ENCODE measurements at regions not wholly inside any gene's neighbourhood (a gene's known extent, or its start where the extent isn't known, plus 50 kb on each side); places are given as distances from the start of the nearest gene placed in this dataset.

DNA sequence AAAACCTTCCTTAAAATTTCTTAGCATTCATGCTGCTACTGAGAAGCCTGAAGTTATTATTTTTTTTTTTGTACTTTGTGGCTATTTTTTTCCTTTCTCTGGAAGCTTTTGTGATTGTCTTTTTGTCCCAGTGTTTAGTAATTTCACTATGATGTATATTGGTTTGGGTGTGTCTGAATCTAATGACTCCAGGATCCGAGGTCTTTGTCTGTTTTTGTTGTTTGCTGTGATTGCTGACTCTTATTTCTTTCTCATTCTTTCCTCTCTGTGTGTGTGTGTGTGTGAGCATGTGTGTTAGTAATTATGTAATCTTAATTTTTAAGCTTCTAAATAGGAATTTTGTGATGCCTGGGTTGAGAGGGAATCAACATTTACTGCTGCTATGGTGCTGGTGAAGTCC, 152.0 kb downstream of the RAP2B start:
- Histone ChIP-seq H3K9me3 (ENCODE audit: control insufficient read depth, insufficient read depth, low read depth, low read length) (no peaks in the 10 kb centered on the region), H3K27ac (ENCODE audit: low read length) (no peak overlapping the region), H3K4me3 (ENCODE audit: low read depth in 2 of 2, low read length in 2 of 2) (no peak overlapping the region), H3K4me1 (ENCODE audit: control insufficient read depth, insufficient read depth, low read length) (no peaks in the 10 kb centered on the region), H3K36me3 (ENCODE audit: control insufficient read depth, insufficient read depth, low read length) (no peaks in the 10 kb centered on the region), H3K27me3 (ENCODE audit: control insufficient read depth, insufficient read depth, low read length) (no peaks in the 10 kb centered on the region)
- in situ Hi-C loops (cut with HindIII; ENCODE audit: low pct_unique_long_range_greater_than_20kb, low sequenced_read_pairs) (no loop called here), intact Hi-C loops (cut with micrococcal nuclease; ENCODE audit: unreplicated experiment) (no loop called here)
- DNase-seq (ENCODE audit: low read depth, low spot score) (no peak), ATAC-seq (no peak)
- ChIA-PET CTCF (no interaction called here), POLR2A (no interaction called here)
- no TSS peak for BruUV-seq (replicated peaks)
- TF ChIP-seq POLR2AphosphoS5 (IDR thresholded peaks at IDR 0.05; ENCODE audit: low read depth, low read length), result no peak
- no peak for TF ChIP-seq TCF7L2 (IDR thresholded peaks at IDR 0.05; ENCODE audit: low read depth, low read length)
- TF ChIP-seq CTCF (IDR thresholded peaks at IDR 0.05), result no peak
- no peak for TF ChIP-seq REST (IDR thresholded peaks at IDR 0.05; ENCODE audit: insufficient read depth in 1 of 2, low read depth in 2 of 2, low read length in 1 of 2)
- TF ChIP-seq SIN3A (IDR thresholded peaks at IDR 0.05; ENCODE audit: borderline replicate concordance, insufficient read depth, low read depth, low read length), result no peak

DNA sequence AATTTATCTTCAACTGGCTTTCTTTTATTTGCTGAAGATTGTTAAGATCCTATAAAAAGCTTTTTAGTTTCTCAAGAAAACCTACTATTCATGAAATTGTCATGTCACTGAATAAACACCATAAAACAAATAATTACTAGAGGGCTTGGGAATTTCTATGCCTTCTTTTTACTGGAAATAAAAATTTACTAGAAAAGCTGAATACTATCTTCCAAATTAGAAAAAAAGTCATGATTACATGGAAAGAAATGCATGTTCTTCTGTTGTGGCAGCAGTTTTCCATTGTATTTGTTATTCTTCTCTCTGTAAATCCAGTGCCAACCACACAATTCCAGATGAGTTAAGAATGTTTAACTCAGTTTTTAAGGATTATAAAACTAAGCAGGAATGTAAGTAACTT, 153.8 kb downstream of the RAP2B start:
- Histone ChIP-seq H3K4me1 (ENCODE audit: control insufficient read depth, insufficient read depth, low read length) (no peaks in the 10 kb centered on the region), H3K4me3 (ENCODE audit: low read depth in 2 of 2, low read length in 2 of 2) (no peak overlapping the region), H3K36me3 (ENCODE audit: control insufficient read depth, insufficient read depth, low read length) (no peaks in the 10 kb centered on the region), H3K27ac (ENCODE audit: low read length) (no peak overlapping the region), H3K27me3 (ENCODE audit: control insufficient read depth, insufficient read depth, low read length) (no peaks in the 10 kb centered on the region), H3K9me3 (ENCODE audit: control insufficient read depth, insufficient read depth, low read depth, low read length) (no peaks in the 10 kb centered on the region)
- BruUV-seq (replicated peaks), result no TSS peak
- CTCF ChIA-PET, result no interaction called here
- TF ChIP-seq SIN3A (IDR thresholded peaks at IDR 0.05; ENCODE audit: borderline replicate concordance, insufficient read depth, low read depth, low read length), result no peak
- no peak for TF ChIP-seq REST (IDR thresholded peaks at IDR 0.05; ENCODE audit: insufficient read depth in 1 of 2, low read depth in 2 of 2, low read length in 1 of 2)
- TF ChIP-seq POLR2AphosphoS5 (IDR thresholded peaks at IDR 0.05; ENCODE audit: low read depth, low read length), result no peak
- TF ChIP-seq TCF7L2 (IDR thresholded peaks at IDR 0.05; ENCODE audit: low read depth, low read length), result no peak
- no peak for TF ChIP-seq CTCF (IDR thresholded peaks at IDR 0.05)
- DNase-seq (ENCODE audit: low read depth, low spot score) (no peak), ATAC-seq (no peak)
- POLR2A ChIA-PET, result interaction anchor here (0.5 kb wide), 1 partner anchor 175 kb away, joined by 3 read pairs; no protein-coding TSS in a partner anchor
- intact Hi-C loops (cut with micrococcal nuclease; ENCODE audit: unreplicated experiment), result no loop called here
- in situ Hi-C loops (cut with HindIII; ENCODE audit: low pct_unique_long_range_greater_than_20kb, low sequenced_read_pairs), result no loop called here

Data from Panc1 (cell line).